GM12801 (cell line): ENCODE measurements at regions not wholly inside any gene's neighbourhood (a gene's known extent, or its start where the extent isn't known, plus 50 kb on each side); places are given as distances from the start of the nearest gene placed in this dataset.

Source experiments
- CTCF ChIP-seq: IDR thresholded peaks from one replicate; pipeline ENCODE4 v1.5.1; 2011; ENCODE audit warnings: control low read depth; ENCODE audit not compliant: insufficient read length; ENCODE audit errors: extremely low read depth

GRCh38 chr1:24999426-24999825 is 69.3 kb upstream of the RUNX3 start:
- TF ChIP-seq CTCF: no peak

GRCh38 chr1:24998563-24999245 is 68.6 kb upstream of the RUNX3 start:
- no peak for TF ChIP-seq CTCF

GRCh38 chr1:24996983-24997893 is 67.2 kb upstream of the RUNX3 start:
- no peak for TF ChIP-seq CTCF

- TF ChIP-seq CTCF: no peak
These were observed 66.4 kb upstream of the RUNX3 start for GRCh38 chr1:24996456-24996855.

- TF ChIP-seq CTCF: no peak
These were observed 65.6 kb upstream of the RUNX3 start for GRCh38 chr1:24995661-24996060.

- TF ChIP-seq CTCF: no peak
These were observed 65.1 kb upstream of the RUNX3 start for GRCh38 chr1:24995140-24995539.

- no peak for TF ChIP-seq CTCF
These were observed 64.0 kb upstream of the RUNX3 start for GRCh38 chr1:24993871-24994580.
